ENCODE measurements at regions not wholly inside any gene's neighbourhood (a gene's known extent, or its start where the extent isn't known, plus 50 kb on each side); places are given as distances from the start of the nearest gene placed in this dataset.

- Histone ChIP-seq H3K9me3 (no peaks in the 10 kb centered on the region), H3K4me1 (no peaks in the 10 kb centered on the region), H3K27ac (no peak overlapping the region), H3K27me3 (no peaks in the 10 kb centered on the region), H3K4me3 (no peak overlapping the region), H3K36me3 (no peaks in the 10 kb centered on the region)
- WGBS, 2 donors (ENCODE audit: low coverage in 1 of 2), result 74% methylated on average over 4 of the region's 4 CpGs; no CpG with 5 or more reads in 1 of the 2 donors
- intact Hi-C loops (cut with DNase I; ENCODE audit: low total_unique reads), result no loop called here
- no peak for DNase-seq
- in situ Hi-C loops (cut with MboI; ENCODE audit: low pct_ligation_motif_present in 1 of 4, low pct_unique_long_range_greater_than_20kb in 1 of 4, low sequenced_read_pairs in 3 of 4), result no loop called here
- TF ChIP-seq POLR2A (IDR thresholded peaks at IDR 0.05) (no peak), EP300 (IDR thresholded peaks at IDR 0.05; ENCODE audit: low read depth) (no peak), CTCF (IDR thresholded peaks at IDR 0.05) (no peak), POLR2AphosphoS5 (IDR thresholded peaks at IDR 0.05) (no peak)
These were observed 228.1 kb upstream of the CAMK1G start for GRCh38 chr1:209355415-209355814.

DNA sequence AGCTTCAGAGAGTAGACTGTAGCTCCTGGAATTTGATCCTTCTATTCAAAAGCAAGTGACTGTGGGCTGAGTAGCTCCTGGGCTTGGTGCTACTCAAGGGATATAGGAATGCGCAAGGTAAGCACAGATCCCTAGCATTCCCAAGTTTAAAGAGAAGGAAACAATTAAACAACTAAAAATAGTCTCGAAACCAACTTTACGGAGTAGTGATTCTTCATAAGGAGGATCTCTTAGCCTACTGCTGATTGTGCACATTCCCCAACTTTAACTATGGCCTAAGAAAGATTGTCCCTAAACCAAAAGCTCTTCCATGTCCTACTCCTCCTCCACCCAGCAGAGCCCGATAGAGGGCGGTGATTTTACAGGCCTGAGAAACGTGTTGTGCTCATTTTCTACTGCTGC is 226.5 kb upstream of the CAMK1G start:
- TF ChIP-seq EP300 (IDR thresholded peaks at IDR 0.05; ENCODE audit: low read depth) (no peak), POLR2A (IDR thresholded peaks at IDR 0.05) (no peak), POLR2AphosphoS5 (IDR thresholded peaks at IDR 0.05) (no peak), CTCF (IDR thresholded peaks at IDR 0.05) (no peak)
- intact Hi-C loops (cut with DNase I; ENCODE audit: low total_unique reads) (no loop called here), in situ Hi-C loops (cut with MboI; ENCODE audit: low pct_ligation_motif_present in 1 of 4, low pct_unique_long_range_greater_than_20kb in 1 of 4, low sequenced_read_pairs in 3 of 4) (no loop called here)
- DNase-seq, result no peak
- H3K27me3 ChIP-seq, result no peaks in the 10 kb centered on the region
- 85 to 89% methylated on average over 3 to 6 of the region's 6 CpGs for WGBS, 2 donors (ENCODE audit: low coverage in 1 of 2)
- H3K36me3 ChIP-seq, result no peaks in the 10 kb centered on the region
- no peaks in the 10 kb centered on the region for H3K4me1 ChIP-seq
- H3K4me3 ChIP-seq, result no peak overlapping the region
- H3K9me3 ChIP-seq, result no peaks in the 10 kb centered on the region
- H3K27ac ChIP-seq, result no peak overlapping the region

DNA sequence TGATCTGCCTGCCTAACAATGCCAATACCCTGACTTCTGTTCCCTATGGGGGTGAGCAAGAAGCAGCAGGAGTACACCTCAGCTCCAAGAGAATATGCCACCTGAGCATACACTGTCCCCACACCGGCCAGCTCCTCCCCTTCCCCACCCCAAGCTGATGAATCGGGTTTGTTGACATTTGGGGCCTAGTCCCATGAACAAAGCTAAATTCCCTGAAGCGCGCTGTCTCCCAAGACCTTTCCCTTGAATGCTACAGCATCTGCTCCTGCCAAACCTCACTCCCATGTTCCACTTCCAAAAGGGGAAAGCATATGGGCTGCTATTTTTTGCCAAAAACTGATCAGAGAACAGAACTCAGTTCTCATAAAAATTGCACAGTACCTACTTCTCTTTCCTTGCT is 220.4 kb upstream of the CAMK1G start:
- intact Hi-C loops (cut with DNase I; ENCODE audit: low total_unique reads), result no loop called here
- TF ChIP-seq CTCF (IDR thresholded peaks at IDR 0.05), result no peak
- no peak for TF ChIP-seq POLR2A (IDR thresholded peaks at IDR 0.05)
- no peak for TF ChIP-seq POLR2AphosphoS5 (IDR thresholded peaks at IDR 0.05)
- no peak for TF ChIP-seq EP300 (IDR thresholded peaks at IDR 0.05; ENCODE audit: low read depth)
- no peak for DNase-seq
- Histone ChIP-seq H3K27ac (no peak overlapping the region), H3K4me1 (no peaks in the 10 kb centered on the region), H3K27me3 (no peaks in the 10 kb centered on the region), H3K36me3 (no peaks in the 10 kb centered on the region), H3K9me3 (no peaks in the 10 kb centered on the region), H3K4me3 (no peak overlapping the region)
- 60% methylated on average over 4 of the region's 4 CpGs; no CpG with 5 or more reads in 1 of the 2 donors for WGBS, 2 donors (ENCODE audit: low coverage in 1 of 2)
- in situ Hi-C loops (cut with MboI; ENCODE audit: low pct_ligation_motif_present in 1 of 4, low pct_unique_long_range_greater_than_20kb in 1 of 4, low sequenced_read_pairs in 3 of 4), result no loop called here

DNA sequence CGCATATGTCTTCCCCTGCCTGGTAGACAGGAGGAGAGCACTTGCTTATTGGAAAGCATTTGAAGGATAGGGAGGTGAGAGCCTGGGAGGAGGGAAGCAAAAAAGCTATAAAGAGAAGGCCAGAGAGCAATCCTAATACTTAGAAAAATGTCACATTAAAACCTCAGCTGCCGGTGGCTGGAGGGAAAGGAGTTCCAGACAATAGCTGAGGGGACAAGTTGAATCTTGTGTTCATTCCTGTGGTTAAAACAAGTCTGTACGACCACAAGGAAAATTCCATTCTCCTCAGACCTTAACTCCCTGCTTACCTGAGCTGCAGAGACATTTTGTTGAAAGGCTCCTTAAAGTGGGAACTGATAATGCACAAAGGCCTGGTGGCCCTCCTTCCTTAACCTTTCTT is 218.8 kb upstream of the CAMK1G start:
- in situ Hi-C loops (cut with MboI; ENCODE audit: low pct_ligation_motif_present in 1 of 4, low pct_unique_long_range_greater_than_20kb in 1 of 4, low sequenced_read_pairs in 3 of 4), result no loop called here
- 83 to 84% methylated on average over 3 of the region's 3 CpGs for WGBS, 2 donors (ENCODE audit: low coverage in 1 of 2)
- Histone ChIP-seq H3K4me1 (no peaks in the 10 kb centered on the region), H3K9me3 (no peaks in the 10 kb centered on the region), H3K27ac (no peak overlapping the region), H3K27me3 (no peaks in the 10 kb centered on the region), H3K4me3 (no peak overlapping the region), H3K36me3 (no peaks in the 10 kb centered on the region)
- intact Hi-C loops (cut with DNase I; ENCODE audit: low total_unique reads), result no loop called here
- DNase-seq, result no peak
- no peak for TF ChIP-seq CTCF (IDR thresholded peaks at IDR 0.05)
- TF ChIP-seq POLR2AphosphoS5 (IDR thresholded peaks at IDR 0.05), result no peak
- no peak for TF ChIP-seq EP300 (IDR thresholded peaks at IDR 0.05; ENCODE audit: low read depth)
- TF ChIP-seq POLR2A (IDR thresholded peaks at IDR 0.05), result no peak
